GM19467 (cell line): ENCODE measurements at regions not wholly inside any gene's neighbourhood (a gene's known extent, or its start where the extent isn't known, plus 50 kb on each side); places are given as distances from the start of the nearest gene placed in this dataset.

ENCODE experiments used
- ATAC-seq: cut with Tn5 transposase; IDR thresholded peaks from one replicate; pipeline ENCODE4 v1.9.1; 2021; ENCODE audit warnings: mild to moderate bottlenecking, moderate library complexity; ENCODE audit not compliant: unreplicated experiment

DNA sequence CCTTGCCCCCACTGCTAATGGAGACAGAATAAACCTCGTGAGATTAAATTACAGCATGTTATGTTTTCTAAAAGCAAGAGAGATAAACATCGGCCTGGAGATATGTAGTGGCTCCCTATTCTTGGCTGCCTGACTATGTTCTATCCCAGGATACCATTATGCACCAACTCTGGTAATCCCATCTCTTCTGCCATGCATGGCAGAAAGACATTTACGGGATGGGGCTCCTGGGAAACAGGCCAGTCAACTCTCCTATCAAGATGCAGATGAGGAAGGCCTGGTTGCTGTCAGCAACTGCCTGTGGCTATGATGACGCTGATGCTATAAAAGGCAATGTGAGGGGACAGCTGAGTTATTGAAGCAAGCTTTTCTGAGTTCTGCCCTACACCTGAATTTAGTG is 166.2 kb upstream of the VCX3A start:
- no peak for ATAC-seq

DNA sequence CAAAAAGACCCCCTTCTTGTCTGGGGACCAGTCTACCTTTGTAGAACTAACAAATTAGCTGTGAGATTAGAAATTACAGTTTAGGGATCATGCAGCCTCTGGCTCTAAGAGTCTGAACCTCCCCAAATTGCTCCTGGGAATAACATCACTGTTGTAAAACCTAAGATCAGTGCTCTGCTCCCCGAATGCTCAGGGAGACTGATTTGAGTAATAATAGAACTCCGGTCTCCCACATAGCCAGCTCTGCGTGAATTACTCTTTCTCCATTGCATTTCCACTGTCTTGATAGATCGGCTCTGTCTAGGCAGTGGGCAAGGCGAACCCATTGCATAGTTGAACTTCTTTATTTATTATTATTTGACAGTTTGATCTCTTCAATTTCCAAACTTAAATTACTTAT is 160.8 kb upstream of the VCX3A start:
- no peak for ATAC-seq

DNA sequence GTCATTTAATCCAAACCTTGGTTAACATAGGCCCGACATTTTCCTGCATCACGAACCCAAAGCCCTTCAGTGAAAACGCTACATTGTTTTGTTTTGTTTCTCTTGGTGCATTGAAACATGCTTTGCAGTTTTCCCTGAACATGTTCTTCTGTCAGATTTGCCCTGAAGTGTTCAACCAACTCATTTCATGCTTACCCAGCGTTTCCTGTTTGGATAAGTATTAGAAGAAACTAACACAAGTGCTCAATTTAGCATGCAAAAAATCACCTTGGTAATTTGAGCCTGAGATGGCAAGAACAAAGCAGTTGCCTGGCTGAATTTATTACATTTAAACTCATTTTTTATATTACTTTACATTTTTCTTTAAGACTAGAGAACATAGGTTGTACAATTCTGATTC is 160.1 kb upstream of the VCX3A start:
- ATAC-seq: no peak

GRCh38 chrX:6694221-6694620 is 159.3 kb upstream of the VCX3A start:
- ATAC-seq: no peak

GRCh38 chrX:6693051-6693450 is 158.1 kb upstream of the VCX3A start:
- no peak for ATAC-seq

DNA sequence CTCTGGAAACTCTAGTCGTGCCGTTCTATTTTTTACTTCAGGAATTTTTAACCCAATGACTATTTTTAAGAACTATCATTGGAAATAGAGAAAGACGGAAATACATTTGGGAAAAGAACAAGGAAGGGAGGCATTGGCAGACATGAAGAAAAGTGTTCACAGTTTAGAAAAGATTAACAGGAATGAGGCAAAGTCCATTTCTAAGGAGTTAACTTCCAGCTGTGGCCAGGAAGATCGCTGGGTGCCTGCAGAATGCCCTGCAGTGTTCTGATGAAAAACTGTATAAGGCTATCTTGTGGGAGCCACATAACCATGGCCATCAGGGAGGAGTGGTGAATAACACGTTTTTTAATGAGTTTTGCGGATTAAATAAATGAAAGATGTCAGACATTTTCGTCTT is 150.6 kb upstream of the VCX3A start:
- ATAC-seq: no peak

- no peak for ATAC-seq
Measured at GRCh38 chrX:6683353-6683752, 148.4 kb upstream of the VCX3A start.

- ATAC-seq: no peak
Measured at GRCh38 chrX:6681521-6682145, 146.7 kb upstream of the VCX3A start.

DNA sequence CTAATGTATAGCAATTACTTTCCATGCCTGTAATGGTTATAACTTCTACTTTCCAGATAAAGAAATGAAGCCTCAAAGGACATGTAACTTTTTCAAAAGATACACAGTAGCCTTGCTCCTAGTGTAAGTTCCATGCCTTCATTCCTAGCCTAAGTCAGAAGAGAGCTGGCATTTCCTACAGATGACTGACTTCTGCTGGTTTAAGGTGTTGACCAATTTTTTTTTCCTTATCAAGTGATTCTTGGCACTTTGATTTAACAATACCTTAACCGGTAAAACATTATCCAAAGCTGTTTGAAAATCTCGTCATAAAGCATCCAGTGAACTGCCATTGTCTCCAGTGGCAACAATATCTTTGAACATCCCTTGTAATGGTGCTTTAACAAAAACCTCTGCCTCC is 145.1 kb upstream of the VCX3A start:
- ATAC-seq: no peak

- ATAC-seq: no peak
Measured at GRCh38 chrX:6679550-6679949, 144.6 kb upstream of the VCX3A start.

- ATAC-seq: no peak
Measured at GRCh38 chrX:6678313-6678712, 143.4 kb upstream of the VCX3A start.

DNA sequence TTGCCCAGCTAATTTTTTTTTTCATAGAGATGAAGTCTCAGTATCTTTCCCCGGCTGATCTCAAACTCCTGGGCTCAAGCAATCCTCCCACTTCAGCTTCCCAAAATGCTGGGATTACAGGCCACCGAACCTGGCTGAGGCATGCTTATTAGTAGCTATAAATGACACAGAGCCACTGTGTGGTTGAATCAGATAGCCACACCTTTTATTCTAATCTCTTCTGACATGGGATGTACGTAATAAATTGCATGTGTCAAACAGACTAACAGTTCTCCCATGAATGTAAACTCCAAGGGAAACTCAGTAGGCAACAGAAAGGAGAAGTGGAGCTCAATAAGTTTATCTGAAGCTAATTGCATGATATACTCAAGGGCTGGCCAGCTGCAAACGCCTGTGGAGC is 139.8 kb upstream of the VCX3A start:
- no peak for ATAC-seq

- no peak for ATAC-seq
Measured at GRCh38 chrX:6667048-6667768, 132.3 kb upstream of the VCX3A start.

DNA sequence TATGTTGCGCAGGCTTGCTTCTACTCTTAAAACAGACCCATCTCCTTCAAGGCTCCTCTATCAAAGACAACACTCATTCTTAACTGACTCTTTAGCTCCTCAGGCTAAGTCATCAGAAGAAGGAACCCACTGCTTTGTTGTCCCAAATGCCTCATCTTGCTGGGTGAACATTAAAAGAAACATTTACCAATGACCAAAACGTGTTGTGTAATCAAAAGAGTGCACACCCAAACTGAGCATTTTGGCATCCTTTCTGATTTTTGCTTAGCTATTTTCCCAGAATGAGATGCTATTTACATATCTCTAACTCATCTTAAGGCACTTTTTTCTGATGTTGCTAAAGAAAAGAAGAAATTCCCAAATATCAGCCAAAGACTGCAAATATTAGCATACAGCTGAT is 131.7 kb upstream of the VCX3A start:
- no peak for ATAC-seq

- ATAC-seq: no peak
Measured at GRCh38 chrX:6661736-6662135, 126.8 kb upstream of the VCX3A start.

GRCh38 chrX:6660567-6661264 is 125.8 kb upstream of the VCX3A start:
- no peak for ATAC-seq

GRCh38 chrX:6645216-6645615 is 110.3 kb upstream of the VCX3A start:
- no peak for ATAC-seq

DNA sequence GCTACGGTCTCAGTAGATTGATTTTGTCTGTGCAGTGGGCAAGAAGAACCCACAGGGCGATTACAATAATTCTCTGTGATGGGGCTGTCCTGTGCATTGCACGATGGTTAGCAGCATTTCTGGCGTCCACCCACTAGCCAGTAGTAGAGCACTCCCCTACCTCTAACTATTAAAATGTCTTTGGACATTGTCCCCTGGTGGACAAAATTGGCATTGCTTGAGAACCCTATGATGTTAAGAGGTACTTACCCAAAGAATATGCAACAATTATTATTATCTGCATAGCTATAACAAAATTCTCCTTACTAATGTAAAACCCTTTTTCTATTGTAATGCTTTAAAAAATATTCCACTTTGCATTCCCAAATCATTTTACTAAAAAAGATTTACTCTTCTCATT is 109.5 kb upstream of the VCX3A start:
- ATAC-seq: no peak

DNA sequence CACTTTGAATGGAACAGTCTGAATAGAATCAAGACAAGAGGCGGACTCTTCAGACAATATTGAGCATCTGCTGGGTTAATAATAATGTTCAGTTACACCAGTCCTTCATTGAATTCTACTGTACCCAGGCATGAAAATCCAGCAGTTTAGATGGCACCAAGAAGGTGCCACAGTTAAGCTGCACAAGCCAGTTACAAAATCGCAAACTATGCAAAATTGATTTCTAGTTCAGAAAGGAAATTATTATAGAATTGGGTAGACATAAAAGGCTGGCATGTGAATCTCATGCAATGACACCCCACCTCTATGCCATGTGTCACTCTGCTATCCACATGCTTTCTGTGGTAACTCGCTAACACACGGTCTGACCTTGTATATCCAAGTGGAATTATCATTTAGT is 105.8 kb upstream of the VCX3A start:
- no peak for ATAC-seq

- no peak for ATAC-seq
Measured at GRCh38 chrX:6614506-6614905, 79.6 kb upstream of the VCX3A start.

GRCh38 chrX:6599230-6599860 is 64.4 kb upstream of the VCX3A start:
- ATAC-seq: no peak
